ENCODE measurements at regions not wholly inside any gene's neighbourhood (a gene's known extent, or its start where the extent isn't known, plus 50 kb on each side); places are given as distances from the start of the nearest gene placed in this dataset.

DNA sequence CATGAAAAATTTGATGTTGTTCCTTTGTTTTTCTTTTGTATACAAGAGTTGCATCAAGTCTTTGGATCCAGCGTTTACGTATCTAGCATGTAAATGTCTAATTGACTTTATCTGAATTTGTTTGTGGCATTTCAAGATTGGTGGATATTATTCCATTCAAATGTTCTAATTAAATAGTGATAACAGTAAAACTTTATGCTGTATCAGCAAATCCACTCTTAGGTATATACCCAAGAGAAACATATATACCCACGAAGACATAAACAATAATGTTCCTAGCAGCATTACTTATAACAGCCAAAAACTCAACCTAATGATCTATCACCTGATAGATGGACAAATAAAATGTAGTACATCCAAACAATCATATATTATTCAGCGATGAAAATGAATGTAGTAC is 579.4 kb upstream of the LRATD1 start:
- no peaks in the 10 kb centered on the region for H3K79me2 ChIP-seq (ENCODE audit: control insufficient read depth, insufficient read depth, low read length)
- DNase-seq (ENCODE audit: extremely low read depth in 1 of 4, low spot score in 3 of 4) (no peak), FAIRE-seq (no peak), ATAC-seq (no peak)
- no peaks in the 10 kb centered on the region for H3K9me1 ChIP-seq (ENCODE audit: control insufficient read depth, insufficient read depth, low read length)
- peaks cover 2% of the 10 kb centered on the region; the same call in 1 of the 2 replicates for H3K9me3 ChIP-seq (replicated peaks; ENCODE audit: control insufficient read depth, insufficient read depth, low read depth, low read length)
- H3K27ac ChIP-seq (ENCODE audit: extremely low read depth, low read depth, low read length) = no peak overlapping the region
- no peak overlapping the region for H3K4me3 ChIP-seq
- H4K20me1 ChIP-seq (replicated peaks; ENCODE audit: control insufficient read depth, insufficient read depth, low read length) = no peaks in the 10 kb centered on the region
- H2AFZ ChIP-seq (ENCODE audit: low read depth, low read length) = no peak overlapping the region
- in situ Hi-C loops (cut with MboI) = no loop called here
- BruUV-seq (replicated peaks) = no TSS peak
- TF ChIP-seq ZNF121 (CRISPR knock-in tag; conservative IDR thresholded peaks at IDR 0.05) (no peak), C11orf30 (IDR thresholded peaks at IDR 0.05; ENCODE audit: low read depth) (peak; percentile 46), YBX1 (IDR thresholded peaks at IDR 0.05) (no peak), ZNF316 (IDR thresholded peaks at IDR 0.05) (peak; percentile 80), MAX (CRISPR knock-in tag; IDR thresholded peaks at IDR 0.05) (no peak), MAFK (IDR thresholded peaks at IDR 0.05; ENCODE audit: low read length) (peak; percentile 86), NONO (IDR thresholded peaks at IDR 0.05; ENCODE audit: low read depth in 2 of 2, low read length in 1 of 2) (no peak), MAFG (tag; conservative IDR thresholded peaks at IDR 0.05) (peak; percentile 66), MAFF (IDR thresholded peaks at IDR 0.05; ENCODE audit: low read length) (peak; percentile 85)
- TF ChIP-seq, protein P1, sequence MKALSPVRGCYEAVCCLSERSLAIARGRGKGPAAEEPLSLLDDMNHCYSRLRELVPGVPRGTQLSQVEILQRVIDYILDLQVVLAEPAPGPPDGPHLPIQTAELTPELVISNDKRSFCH (CRISPR knock-in tag; IDR thresholded peaks at IDR 0.05) = no peak
- TF ChIP-seq, protein P1 (tag; IDR thresholded peaks at IDR 0.05) = no peak
- H3K27me3 ChIP-seq (ENCODE audit: control insufficient read depth in 2 of 2, insufficient read depth in 2 of 2, low read length in 2 of 2) = no peaks in the 10 kb centered on the region
- ChIA-PET POLR2A (no interaction called here), CTCF (ENCODE audit: low intra/inter-chr PET ratio) (no interaction called here)
- H3K4me2 ChIP-seq (ENCODE audit: insufficient read depth, low read length) = no peak overlapping the region
- no peaks in the 10 kb centered on the region for H3K4me1 ChIP-seq (replicated peaks in 1 of 2; ENCODE audit: control insufficient read depth in 2 of 2, insufficient read depth in 2 of 2, low read length in 2 of 2)
- no peak overlapping the region for H3K9ac ChIP-seq (ENCODE audit: insufficient read depth in 1 of 2, low read depth in 2 of 2, low read length in 2 of 2)
- 1% methylated on average over 4 of the region's 4 CpGs for WGBS (ENCODE audit: insufficient coverage, low coverage, missing lambda C conversion rate)
- H3K36me3 ChIP-seq (ENCODE audit: control insufficient read depth, insufficient read depth, low read length) = no peaks in the 10 kb centered on the region
- intact Hi-C loops (cut with micrococcal nuclease) = no loop called here
